ENCODE measurements at regions not wholly inside any gene's neighbourhood (a gene's known extent, or its start where the extent isn't known, plus 50 kb on each side); places are given as distances from the start of the nearest gene placed in this dataset.
A peak's percentile ranks its signal among the peaks of the same experiment; 100 is the strongest.

GRCh38 chr3:117964814-117965213, 1069.8 kb downstream of the IGSF11 start:
- Histone ChIP-seq H3K9me3 (ENCODE audit: control insufficient read depth in 5 of 5, low read length in 5 of 5) (no peaks in the 10 kb centered on the region), H3K27me3 (ENCODE audit: control insufficient read depth in 5 of 5, insufficient read depth in 4 of 5, low read length in 5 of 5) (no peaks in the 10 kb centered on the region), H3K4me3 (ENCODE audit: low read depth in 1 of 5, low read length in 5 of 5) (no peak overlapping the region), H3K4me1 (ENCODE audit: control insufficient read depth in 5 of 5, insufficient read depth in 5 of 5, low read length in 5 of 5) (no peaks in the 10 kb centered on the region), H3K27ac (ENCODE audit: low read depth, low read length) (no peak overlapping the region), H3K9ac (ENCODE audit: low read length in 5 of 5) (no peak overlapping the region), H3K36me3 (ENCODE audit: control insufficient read depth in 5 of 5, insufficient read depth in 5 of 5, low read length in 5 of 5) (no peaks in the 10 kb centered on the region)

- H3K4me3 ChIP-seq (ENCODE audit: low read depth in 1 of 5, low read length in 5 of 5), result no peak overlapping the region
- H3K9me3 ChIP-seq (ENCODE audit: control insufficient read depth in 5 of 5, low read length in 5 of 5), result no peaks in the 10 kb centered on the region
- H3K4me1 ChIP-seq (ENCODE audit: control insufficient read depth in 5 of 5, insufficient read depth in 5 of 5, low read length in 5 of 5), result no peaks in the 10 kb centered on the region
- no peaks in the 10 kb centered on the region for H3K36me3 ChIP-seq (ENCODE audit: control insufficient read depth in 5 of 5, insufficient read depth in 5 of 5, low read length in 5 of 5)
- H3K9ac ChIP-seq (ENCODE audit: low read length in 5 of 5), result no peak overlapping the region
- H3K27ac ChIP-seq (ENCODE audit: low read depth, low read length), result no peak overlapping the region
- H3K27me3 ChIP-seq (ENCODE audit: control insufficient read depth in 5 of 5, insufficient read depth in 4 of 5, low read length in 5 of 5), result no peaks in the 10 kb centered on the region
Observed at GRCh38 chr3:117977504-117978228, 1057.0 kb downstream of the IGSF11 start.

- Histone ChIP-seq H3K9me3 (ENCODE audit: control insufficient read depth in 5 of 5, low read length in 5 of 5) (no peaks in the 10 kb centered on the region), H3K4me1 (ENCODE audit: control insufficient read depth in 5 of 5, insufficient read depth in 5 of 5, low read length in 5 of 5) (no peaks in the 10 kb centered on the region), H3K27me3 (ENCODE audit: control insufficient read depth in 5 of 5, insufficient read depth in 4 of 5, low read length in 5 of 5) (no peaks in the 10 kb centered on the region), H3K27ac (ENCODE audit: low read depth, low read length) (no peak overlapping the region), H3K36me3 (ENCODE audit: control insufficient read depth in 5 of 5, insufficient read depth in 5 of 5, low read length in 5 of 5) (no peaks in the 10 kb centered on the region), H3K4me3 (ENCODE audit: low read depth in 1 of 5, low read length in 5 of 5) (no peak overlapping the region), H3K9ac (ENCODE audit: low read length in 5 of 5) (no peak overlapping the region)
Observed at GRCh38 chr3:117979466-117979865, 1055.2 kb downstream of the IGSF11 start.

- Histone ChIP-seq H3K36me3 (ENCODE audit: control insufficient read depth in 5 of 5, insufficient read depth in 5 of 5, low read length in 5 of 5) (no peaks in the 10 kb centered on the region), H3K9me3 (ENCODE audit: control insufficient read depth in 5 of 5, low read length in 5 of 5) (no peaks in the 10 kb centered on the region), H3K9ac (ENCODE audit: low read length in 5 of 5) (no peak overlapping the region), H3K4me3 (ENCODE audit: low read depth in 1 of 5, low read length in 5 of 5) (no peak overlapping the region), H3K27me3 (ENCODE audit: control insufficient read depth in 5 of 5, insufficient read depth in 4 of 5, low read length in 5 of 5) (no peaks in the 10 kb centered on the region), H3K27ac (ENCODE audit: low read depth, low read length) (no peak overlapping the region), H3K4me1 (ENCODE audit: control insufficient read depth in 5 of 5, insufficient read depth in 5 of 5, low read length in 5 of 5) (no peaks in the 10 kb centered on the region)
Observed at GRCh38 chr3:117987256-117987655, 1047.4 kb downstream of the IGSF11 start.

DNA sequence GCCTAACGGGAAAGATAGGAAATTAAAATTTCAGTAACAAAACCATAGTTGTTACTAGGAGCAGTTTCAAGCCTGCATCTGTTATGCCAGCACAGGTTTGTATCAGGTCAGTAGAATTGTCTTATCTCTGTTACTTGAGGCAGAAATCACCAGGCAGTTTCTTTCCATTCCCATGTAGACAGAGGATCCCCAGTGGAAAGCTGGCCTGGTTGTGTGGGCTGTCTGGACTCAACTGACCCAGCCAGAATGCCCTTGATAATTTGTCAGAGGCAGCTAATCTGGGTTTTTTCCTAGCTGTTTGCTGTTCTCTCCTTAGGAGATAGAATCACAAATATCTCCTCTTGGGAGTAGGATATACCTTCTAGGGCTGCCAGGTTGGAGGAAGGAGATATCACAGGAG, 1044.7 kb downstream of the IGSF11 start:
- Histone ChIP-seq H3K36me3 (ENCODE audit: control insufficient read depth in 5 of 5, insufficient read depth in 5 of 5, low read length in 5 of 5) (no peaks in the 10 kb centered on the region), H3K9ac (ENCODE audit: low read length in 5 of 5) (no peak overlapping the region), H3K4me1 (ENCODE audit: control insufficient read depth in 5 of 5, insufficient read depth in 5 of 5, low read length in 5 of 5) (no peaks in the 10 kb centered on the region), H3K4me3 (ENCODE audit: low read depth in 1 of 5, low read length in 5 of 5) (no peak overlapping the region), H3K27me3 (ENCODE audit: control insufficient read depth in 5 of 5, insufficient read depth in 4 of 5, low read length in 5 of 5) (peaks cover 3 to 10% (median 4%) of the 10 kb centered on the region in 5 donors), H3K9me3 (ENCODE audit: control insufficient read depth in 5 of 5, low read length in 5 of 5) (no peaks in the 10 kb centered on the region), H3K27ac (ENCODE audit: low read depth, low read length) (no peak overlapping the region)

GRCh38 chr3:117990627-117991026, 1044.0 kb downstream of the IGSF11 start:
- no peak overlapping the region for H3K27ac ChIP-seq (ENCODE audit: low read depth, low read length)
- H3K9ac ChIP-seq (ENCODE audit: low read length in 5 of 5), result no peak overlapping the region
- H3K36me3 ChIP-seq (ENCODE audit: control insufficient read depth in 5 of 5, insufficient read depth in 5 of 5, low read length in 5 of 5), result no peaks in the 10 kb centered on the region
- peaks cover 3 to 11% (median 6%) of the 10 kb centered on the region in 5 donors for H3K27me3 ChIP-seq (ENCODE audit: control insufficient read depth in 5 of 5, insufficient read depth in 4 of 5, low read length in 5 of 5)
- no peaks in the 10 kb centered on the region for H3K4me1 ChIP-seq (ENCODE audit: control insufficient read depth in 5 of 5, insufficient read depth in 5 of 5, low read length in 5 of 5)
- H3K9me3 ChIP-seq (ENCODE audit: control insufficient read depth in 5 of 5, low read length in 5 of 5), result no peaks in the 10 kb centered on the region
- no peak overlapping the region for H3K4me3 ChIP-seq (ENCODE audit: low read depth in 1 of 5, low read length in 5 of 5)

DNA sequence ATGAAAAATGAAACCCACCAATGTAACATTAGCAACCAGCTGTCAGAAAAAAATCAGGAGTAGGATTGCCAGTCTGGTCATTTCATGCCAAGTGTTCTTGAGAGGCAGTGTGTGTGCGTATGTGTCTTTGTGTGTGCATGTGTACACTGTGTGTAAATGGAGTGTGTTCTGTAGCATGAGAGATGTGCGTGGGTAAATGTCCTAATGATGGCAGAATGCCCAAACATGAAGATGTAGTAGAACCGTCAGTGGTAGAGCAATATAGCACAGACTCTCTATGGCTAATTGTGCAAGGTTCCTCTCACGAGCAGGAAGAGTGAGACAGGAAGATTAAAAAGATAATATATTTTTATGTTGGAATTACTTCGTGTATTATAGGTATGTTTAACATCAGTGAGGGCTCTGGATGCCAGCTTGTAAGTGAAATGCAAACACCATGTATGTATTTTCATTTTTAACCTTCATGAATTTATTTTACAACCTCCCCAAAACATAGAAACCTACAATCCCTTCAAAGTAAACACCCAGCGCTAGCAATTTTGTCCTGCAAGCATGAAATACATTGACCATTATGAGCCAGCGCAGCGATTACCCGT, 1038.7 kb downstream of the IGSF11 start:
- H3K9me3 ChIP-seq (ENCODE audit: control insufficient read depth in 5 of 5, low read length in 5 of 5), result no peaks in the 10 kb centered on the region
- peaks cover 8 to 25% (median 17%) of the 10 kb centered on the region in 5 donors for H3K27me3 ChIP-seq (ENCODE audit: control insufficient read depth in 5 of 5, insufficient read depth in 4 of 5, low read length in 5 of 5)
- H3K4me1 ChIP-seq (ENCODE audit: control insufficient read depth in 5 of 5, insufficient read depth in 5 of 5, low read length in 5 of 5), result peaks cover 0 to 18% (median 12%) of the 10 kb centered on the region in 5 donors
- no peak overlapping the region for H3K9ac ChIP-seq (ENCODE audit: low read length in 5 of 5)
- no peak overlapping the region for H3K4me3 ChIP-seq (ENCODE audit: low read depth in 1 of 5, low read length in 5 of 5)
- no peak overlapping the region for H3K27ac ChIP-seq (ENCODE audit: low read depth, low read length)
- H3K36me3 ChIP-seq (ENCODE audit: control insufficient read depth in 5 of 5, insufficient read depth in 5 of 5, low read length in 5 of 5), result no peaks in the 10 kb centered on the region

DNA sequence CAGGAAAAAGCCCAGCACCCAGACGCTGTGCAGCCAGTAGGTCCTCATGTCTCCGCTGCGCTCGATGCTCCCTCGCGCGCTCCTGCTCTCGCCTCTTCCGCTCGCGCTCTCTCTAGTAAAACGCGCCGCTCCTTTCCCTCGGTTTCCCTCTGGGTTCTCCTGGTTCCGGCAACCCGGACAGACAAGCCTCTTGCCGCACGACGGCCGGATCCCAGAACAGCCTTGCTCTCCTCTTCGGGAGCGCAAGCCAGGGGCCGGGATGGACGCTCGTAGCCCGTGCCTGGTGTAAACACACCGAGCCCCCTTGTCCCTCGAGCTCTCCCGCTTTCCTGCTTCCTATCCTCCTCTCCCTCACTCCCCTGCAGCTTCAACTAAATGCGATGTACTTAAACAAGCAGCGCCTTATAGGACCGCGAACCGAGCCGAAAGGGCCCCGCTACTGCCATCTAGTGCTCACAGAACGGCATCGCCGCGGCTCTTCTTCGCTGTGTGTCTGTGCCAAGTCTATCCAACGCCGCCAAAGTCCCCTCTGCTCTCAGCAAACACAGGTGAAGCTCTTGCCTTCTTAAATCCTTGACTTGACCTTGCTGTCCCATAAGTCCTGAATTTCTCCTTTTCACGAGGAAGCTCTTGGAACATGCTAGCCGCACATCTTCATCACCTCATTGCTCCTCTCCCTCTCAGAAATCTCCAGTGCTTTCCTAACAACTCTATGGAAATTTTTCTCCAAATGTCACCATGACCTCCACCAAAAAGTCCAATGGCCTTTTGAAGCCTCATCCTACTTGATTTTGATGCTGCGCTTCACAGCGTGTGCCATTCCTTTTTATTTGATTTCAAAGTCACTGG, 1037.2 kb downstream of the IGSF11 start:
- no peak overlapping the region for H3K27ac ChIP-seq (ENCODE audit: low read depth, low read length)
- peak overlapping the region in 1 of 5 donors; percentile 66 for H3K9ac ChIP-seq (ENCODE audit: low read length in 5 of 5)
- H3K27me3 ChIP-seq (ENCODE audit: control insufficient read depth in 5 of 5, insufficient read depth in 4 of 5, low read length in 5 of 5), result peaks cover 8 to 25% (median 20%) of the 10 kb centered on the region in 5 donors

DNA sequence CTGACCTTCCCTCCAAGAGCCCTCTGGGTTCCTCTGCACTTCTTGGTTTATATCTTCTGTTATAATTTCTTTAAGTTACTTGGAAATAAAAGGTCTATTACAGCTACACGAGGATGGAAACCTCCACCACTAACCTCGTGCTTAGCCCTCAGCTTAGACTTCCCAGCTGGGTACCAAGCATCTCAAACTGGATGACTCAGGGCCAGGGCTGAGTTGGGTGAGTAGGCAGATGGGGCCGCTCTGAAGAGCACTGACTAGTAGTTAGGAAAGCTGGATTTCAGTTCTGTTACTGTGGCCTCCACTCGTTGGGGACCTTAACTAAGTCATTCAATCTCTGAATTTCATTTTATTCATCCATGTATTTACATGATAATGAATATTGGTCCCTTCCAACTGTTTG, 1036.6 kb downstream of the IGSF11 start:
- H3K36me3 ChIP-seq (ENCODE audit: control insufficient read depth in 5 of 5, insufficient read depth in 5 of 5, low read length in 5 of 5), result no peaks in the 10 kb centered on the region
- H3K9ac ChIP-seq (ENCODE audit: low read length in 5 of 5), result no peak overlapping the region
- H3K4me3 ChIP-seq (ENCODE audit: low read depth in 1 of 5, low read length in 5 of 5), result no peak overlapping the region
- H3K4me1 ChIP-seq (ENCODE audit: control insufficient read depth in 5 of 5, insufficient read depth in 5 of 5, low read length in 5 of 5), result peaks cover 0 to 18% (median 12%) of the 10 kb centered on the region in 5 donors
- no peak overlapping the region for H3K27ac ChIP-seq (ENCODE audit: low read depth, low read length)
- H3K27me3 ChIP-seq (ENCODE audit: control insufficient read depth in 5 of 5, insufficient read depth in 4 of 5, low read length in 5 of 5), result peaks cover 8 to 25% (median 20%) of the 10 kb centered on the region in 5 donors
- H3K9me3 ChIP-seq (ENCODE audit: control insufficient read depth in 5 of 5, low read length in 5 of 5), result no peaks in the 10 kb centered on the region

More for the DNA sequence above, 1037.2 kb downstream of the IGSF11 start:
- Histone ChIP-seq H3K36me3 (ENCODE audit: control insufficient read depth in 5 of 5, insufficient read depth in 5 of 5, low read length in 5 of 5) (no peaks in the 10 kb centered on the region), H3K4me1 (ENCODE audit: control insufficient read depth in 5 of 5, insufficient read depth in 5 of 5, low read length in 5 of 5) (peaks cover 0 to 18% (median 12%) of the 10 kb centered on the region in 5 donors), H3K4me3 (ENCODE audit: low read depth in 1 of 5, low read length in 5 of 5) (peak overlapping the region; percentile 53 to 73 (median 68)), H3K9me3 (ENCODE audit: control insufficient read depth in 5 of 5, low read length in 5 of 5) (no peaks in the 10 kb centered on the region)

DNA sequence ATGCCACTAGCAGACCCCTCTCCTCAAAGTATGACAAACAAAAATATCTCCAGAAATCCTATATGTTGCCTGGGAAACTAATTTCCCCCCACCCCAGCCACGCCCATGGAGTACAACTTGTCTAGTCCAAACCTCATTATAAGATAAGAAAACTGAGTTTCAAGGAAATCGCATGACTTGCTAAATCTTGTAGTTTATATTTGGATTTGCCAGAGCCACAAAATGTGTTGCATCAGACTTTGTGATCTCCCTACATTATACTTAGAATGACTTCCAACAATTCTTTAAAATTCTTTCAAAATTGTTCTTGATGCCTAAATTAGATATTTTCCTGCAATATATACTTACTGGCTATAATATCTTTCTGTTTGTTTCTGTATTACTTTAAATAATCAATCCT, 1034.4 kb downstream of the IGSF11 start:
- Histone ChIP-seq H3K36me3 (ENCODE audit: control insufficient read depth in 5 of 5, insufficient read depth in 5 of 5, low read length in 5 of 5) (no peaks in the 10 kb centered on the region), H3K27me3 (ENCODE audit: control insufficient read depth in 5 of 5, insufficient read depth in 4 of 5, low read length in 5 of 5) (peaks cover 4 to 19% (median 13%) of the 10 kb centered on the region in 5 donors), H3K9ac (ENCODE audit: low read length in 5 of 5) (no peak overlapping the region), H3K27ac (ENCODE audit: low read depth, low read length) (no peak overlapping the region), H3K9me3 (ENCODE audit: control insufficient read depth in 5 of 5, low read length in 5 of 5) (no peaks in the 10 kb centered on the region), H3K4me3 (ENCODE audit: low read depth in 1 of 5, low read length in 5 of 5) (no peak overlapping the region), H3K4me1 (ENCODE audit: control insufficient read depth in 5 of 5, insufficient read depth in 5 of 5, low read length in 5 of 5) (peaks cover 0 to 18% (median 12%) of the 10 kb centered on the region in 5 donors)

Measured in subcutaneous abdominal adipose tissue (tissue), 5 donors.